ENCODE measurements at regions not wholly inside any gene's neighbourhood (a gene's known extent, or its start where the extent isn't known, plus 50 kb on each side); places are given as distances from the start of the nearest gene placed in this dataset.

- no peaks in the 10 kb centered on the region for H3K4me1 ChIP-seq (ENCODE audit: low read length)
- no peaks in the 10 kb centered on the region for H3K36me3 ChIP-seq (replicated peaks; ENCODE audit: low read depth, low read length)
- H3K4me2 ChIP-seq (ENCODE audit: low read length) = no peak overlapping the region
- no peaks in the 10 kb centered on the region for H3K27me3 ChIP-seq (ENCODE audit: low read depth, low read length)
- no peaks in the 10 kb centered on the region for H3K79me2 ChIP-seq (ENCODE audit: low read length)
- no peak for TF ChIP-seq EZH2phosphoT487 (IDR thresholded peaks at IDR 0.05; ENCODE audit: low read depth)
- TF ChIP-seq CTCF (IDR thresholded peaks at IDR 0.05; ENCODE audit: low read depth, low read length) = no peak
- H4K20me1 ChIP-seq (ENCODE audit: insufficient read depth, low read length) = no peaks in the 10 kb centered on the region
- H3K9me3 ChIP-seq (ENCODE audit: insufficient read depth, low read length) = no peaks in the 10 kb centered on the region
- H3K4me3 ChIP-seq (ENCODE audit: low read length) = no peak overlapping the region
- no peak overlapping the region for H2AFZ ChIP-seq (ENCODE audit: low read depth, low read length)
- H3K9ac ChIP-seq (ENCODE audit: low read length) = no peak overlapping the region
- no peak overlapping the region for H3K27ac ChIP-seq (ENCODE audit: low read length)
Observed at GRCh38 chrX:576904-577560, 53.6 kb upstream of the SHOX start.

- no peaks in the 10 kb centered on the region for H3K27me3 ChIP-seq (ENCODE audit: low read depth, low read length)
- H4K20me1 ChIP-seq (ENCODE audit: insufficient read depth, low read length) = no peaks in the 10 kb centered on the region
- no peaks in the 10 kb centered on the region for H3K4me1 ChIP-seq (ENCODE audit: low read length)
- no peaks in the 10 kb centered on the region for H3K9me3 ChIP-seq (ENCODE audit: insufficient read depth, low read length)
- H3K4me3 ChIP-seq (ENCODE audit: low read length) = no peak overlapping the region
- no peak overlapping the region for H3K9ac ChIP-seq (ENCODE audit: low read length)
- TF ChIP-seq CTCF (IDR thresholded peaks at IDR 0.05; ENCODE audit: low read depth, low read length) (no peak), EZH2phosphoT487 (IDR thresholded peaks at IDR 0.05; ENCODE audit: low read depth) (no peak)
- no peaks in the 10 kb centered on the region for H3K79me2 ChIP-seq (ENCODE audit: low read length)
- no peak overlapping the region for H2AFZ ChIP-seq (ENCODE audit: low read depth, low read length)
- no peak overlapping the region for H3K4me2 ChIP-seq (ENCODE audit: low read length)
- H3K36me3 ChIP-seq (replicated peaks; ENCODE audit: low read depth, low read length) = no peaks in the 10 kb centered on the region
- no peak overlapping the region for H3K27ac ChIP-seq (ENCODE audit: low read length)
Observed at GRCh38 chrX:578531-578930, 52.1 kb upstream of the SHOX start.

- Histone ChIP-seq H4K20me1 (ENCODE audit: insufficient read depth, low read length) (no peaks in the 10 kb centered on the region), H3K36me3 (replicated peaks; ENCODE audit: low read depth, low read length) (no peaks in the 10 kb centered on the region), H3K4me2 (ENCODE audit: low read length) (no peak overlapping the region), H3K27me3 (ENCODE audit: low read depth, low read length) (no peaks in the 10 kb centered on the region), H2AFZ (ENCODE audit: low read depth, low read length) (no peak overlapping the region), H3K4me1 (ENCODE audit: low read length) (no peaks in the 10 kb centered on the region), H3K4me3 (ENCODE audit: low read length) (no peak overlapping the region), H3K79me2 (ENCODE audit: low read length) (no peaks in the 10 kb centered on the region), H3K9me3 (ENCODE audit: insufficient read depth, low read length) (no peaks in the 10 kb centered on the region), H3K9ac (ENCODE audit: low read length) (no peak overlapping the region), H3K27ac (ENCODE audit: low read length) (no peak overlapping the region)
- TF ChIP-seq EZH2phosphoT487 (IDR thresholded peaks at IDR 0.05; ENCODE audit: low read depth) = no peak
- no peak for TF ChIP-seq CTCF (IDR thresholded peaks at IDR 0.05; ENCODE audit: low read depth, low read length)
Observed at GRCh38 chrX:580030-580429, 50.6 kb upstream of the SHOX start.
